GM23338 (cell line): ENCODE measurements at regions not wholly inside any gene's neighbourhood (a gene's known extent, or its start where the extent isn't known, plus 50 kb on each side); places are given as distances from the start of the nearest gene placed in this dataset.

Experiments
- ATAC-seq: fragments of 200-7000 bp; cut with Tn5 transposase; 3 replicates; pipeline ENCODE4 v1.9.1; 2020
- DNase-seq: peaks from one replicate; pipeline ENCODE4 v3.0.0-alpha.2; 2015; ENCODE audit warnings: low spot score
- H2AFZ ChIP-seq: fragments of 200-600 bp; sonication (generic); 2 replicates; pipeline ENCODE4 v1.8.0; 2016; ENCODE audit warnings: antibody characterized with exemption, mild to moderate bottlenecking, moderate library complexity
- H3F3A ChIP-seq: fragments of 200-600 bp; sonication (generic); replicated peaks from 2 replicates; pipeline ENCODE4 v1.8.0; 2017; ENCODE audit warnings: antibody characterized with exemption, mixed run types, low read depth
- H3K27ac ChIP-seq: fragments of 200-600 bp; sonication (generic); 2 replicates; pipeline ENCODE4 v1.6.1; 2016; ENCODE audit warnings: low read depth
- H3K27me3 ChIP-seq: fragments of 200-600 bp; sonication (generic); 2 replicates; pipeline ENCODE4 v1.8.0; 2016; ENCODE audit warnings: mild to moderate bottlenecking, mixed run types, moderate library complexity; ENCODE audit not compliant: insufficient read depth
- H3K36me3 ChIP-seq: fragments of 200-600 bp; sonication (generic); 2 replicates; pipeline ENCODE4 v1.8.0; 2016; ENCODE audit warnings: mild to moderate bottlenecking; ENCODE audit not compliant: insufficient read depth
- H3K4me1 ChIP-seq: fragments of 200-600 bp; sonication (generic); 2 replicates; pipeline ENCODE4 v1.8.0; 2016; ENCODE audit warnings: mild to moderate bottlenecking, moderate library complexity; ENCODE audit not compliant: insufficient read depth
- H3K4me2 ChIP-seq: fragments of 200-600 bp; sonication (generic); 2 replicates; pipeline ENCODE4 v1.7.1; 2017; ENCODE audit warnings: mixed run types
- H3K4me3 ChIP-seq: fragments of 200-600 bp; sonication (generic); 2 replicates; pipeline ENCODE4 v1.6.1; 2016; ENCODE audit warnings: mixed run types
- H3K79me2 ChIP-seq: fragments of 200-600 bp; sonication (generic); replicated peaks from 2 replicates; pipeline ENCODE4 v1.8.0; 2017; ENCODE audit warnings: mild to moderate bottlenecking; ENCODE audit not compliant: insufficient read depth
- H3K9me2 ChIP-seq: fragments of 200-600 bp; sonication (generic); 2 replicates; pipeline ENCODE4 v1.8.0; 2017; ENCODE audit not compliant: insufficient read depth
- H4K20me1 ChIP-seq: fragments of 200-600 bp; sonication (generic); replicated peaks from 2 replicates; pipeline ENCODE4 v1.8.0; 2017; ENCODE audit warnings: mild to moderate bottlenecking; ENCODE audit not compliant: insufficient read depth
- H3K27ac Mint-ChIP-seq: 2 replicates; pipeline ENCODE4 v1.8.0; 2020; ENCODE audit warnings: inconsistent platforms, mild to moderate bottlenecking, moderate library complexity, mixed read lengths
- H3K27me3 Mint-ChIP-seq: 3 replicates; pipeline ENCODE4 v1.8.0; 2022; ENCODE audit warnings: low read depth, mild to moderate bottlenecking, moderate library complexity, mixed read lengths, inconsistent platforms; ENCODE audit not compliant: insufficient read depth, poor library complexity
- H3K36me3 Mint-ChIP-seq: 3 replicates; pipeline ENCODE4 v1.8.0; 2021; ENCODE audit warnings: low read depth, mild to moderate bottlenecking, inconsistent platforms, moderate library complexity, mixed read lengths
- H3K4me1 Mint-ChIP-seq: 3 replicates; pipeline ENCODE4 v1.8.0; 2020; ENCODE audit warnings: mild to moderate bottlenecking, inconsistent platforms, mixed read lengths
- H3K4me3 Mint-ChIP-seq: 3 replicates; pipeline ENCODE4 v1.8.0; 2021; ENCODE audit warnings: moderate library complexity, mild to moderate bottlenecking, inconsistent platforms, mixed read lengths
- H3K9me3 Mint-ChIP-seq: 3 replicates; pipeline ENCODE4 v1.8.0; 2020; ENCODE audit warnings: moderate library complexity, mild to moderate bottlenecking, inconsistent platforms, mixed read lengths
- CREB1 ChIP-seq: fragments of 250-450 bp; sonication (Bioruptor Pico); IDR thresholded peaks from 2 replicates; pipeline ENCODE4 v1.5.0; 2020; ENCODE audit warnings: low read depth, mild to moderate bottlenecking, moderate library complexity
- EZH2 ChIP-seq: fragments of 200-600 bp; sonication (generic); IDR thresholded peaks from one replicate; pipeline ENCODE4 v1.8.0; 2017; ENCODE audit warnings: antibody characterized with exemption, mild to moderate bottlenecking, low read depth; ENCODE audit not compliant: unreplicated experiment
- EZH2phosphoT487 ChIP-seq: fragments of 200-600 bp; sonication (generic); IDR thresholded peaks from one replicate; pipeline ENCODE4 v1.8.1; 2018; ENCODE audit warnings: antibody characterized with exemption; ENCODE audit not compliant: unreplicated experiment
- NANOG ChIP-seq: IDR thresholded peaks from 2 replicates; pipeline ENCODE4 v1.6.1; 2016; ENCODE audit warnings: antibody characterized with exemption, borderline replicate concordance
- STAT1 ChIP-seq: IDR thresholded peaks from one replicate; pipeline ENCODE4 v1.6.1; 2016; ENCODE audit warnings: antibody characterized with exemption; ENCODE audit not compliant: unreplicated experiment
- ZNF114 ChIP-seq: fragments of 250-450 bp; sonication (Bioruptor Pico); IDR thresholded peaks from 2 replicates; pipeline ENCODE4 v1.5.0; 2020; ENCODE audit warnings: mild to moderate bottlenecking, moderate library complexity
- ZNF331 ChIP-seq: fragments of 250-450 bp; sonication (Bioruptor Pico); IDR thresholded peaks from 2 replicates; pipeline ENCODE4 v1.5.0; 2020; ENCODE audit warnings: low read depth, mild to moderate bottlenecking, moderate library complexity
- TF ChIP-seq, protein P1 (sequence below), 2 experiments: fragments of 200-600 bp in 1 of 2; sonication (generic) in 1 of 2; conservative IDR thresholded peaks; 2 replicates each; pipeline versions ENCODE4 v1.5.1 to v1.6.1; 2016 to 2017; ENCODE audit warnings: antibody characterized with exemption in 2 of 2, low read depth in 2 of 2, mild to moderate bottlenecking in 2 of 2, moderate library complexity in 1 of 2
- TF ChIP-seq, protein P2 (sequence below): IDR thresholded peaks from 2 replicates; pipeline ENCODE4 v1.6.1; 2016; ENCODE audit warnings: antibody characterized with exemption
- TF ChIP-seq, protein P3 (sequence below): IDR thresholded peaks from one replicate; pipeline ENCODE4 v1.6.1; 2018; ENCODE audit warnings: antibody characterized with exemption; ENCODE audit not compliant: unreplicated experiment

DNA sequence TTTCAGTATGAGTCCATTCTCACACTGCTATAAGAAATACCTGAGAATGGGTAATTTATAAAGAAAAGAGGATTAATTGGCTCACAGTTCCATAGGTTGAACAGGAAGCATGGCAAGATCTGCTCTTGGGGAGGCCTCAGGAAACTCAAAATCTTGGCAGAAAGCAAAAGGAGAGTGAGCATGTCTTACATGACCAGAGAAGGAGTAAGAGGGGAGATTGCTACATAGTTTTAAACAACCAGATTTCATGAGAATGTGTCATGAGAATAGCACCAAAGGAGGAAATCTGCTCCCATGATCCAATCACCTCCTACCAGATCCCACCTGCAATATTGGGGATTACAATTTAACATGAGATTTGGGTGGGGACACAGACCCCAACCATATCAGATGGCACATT, 672.4 kb downstream of the HTR1B start:
- Histone ChIP-seq H3K36me3 (no peaks in the 10 kb centered on the region), H3K27me3 (no peaks in the 10 kb centered on the region), H3K9me2 (0 out of 2 replicates have a peak, but pooled peaks cover 8% of the 10 kb centered on the region), H3K4me2 (no peak overlapping the region), H3K27ac (no peak overlapping the region), H3K4me3 (no peak overlapping the region), H3K79me2 (no peaks in the 10 kb centered on the region), H3F3A (no peaks in the 10 kb centered on the region), H3K4me1 (no peaks in the 10 kb centered on the region), H2AFZ (no peak overlapping the region), H4K20me1 (no peaks in the 10 kb centered on the region)
- H3K9me3 Mint-ChIP-seq = peaks cover 8% of the 10 kb centered on the region; the same call in 1 of the 3 replicates
- H3K4me3 Mint-ChIP-seq = no peak overlapping the region
- TF ChIP-seq, protein P1, sequence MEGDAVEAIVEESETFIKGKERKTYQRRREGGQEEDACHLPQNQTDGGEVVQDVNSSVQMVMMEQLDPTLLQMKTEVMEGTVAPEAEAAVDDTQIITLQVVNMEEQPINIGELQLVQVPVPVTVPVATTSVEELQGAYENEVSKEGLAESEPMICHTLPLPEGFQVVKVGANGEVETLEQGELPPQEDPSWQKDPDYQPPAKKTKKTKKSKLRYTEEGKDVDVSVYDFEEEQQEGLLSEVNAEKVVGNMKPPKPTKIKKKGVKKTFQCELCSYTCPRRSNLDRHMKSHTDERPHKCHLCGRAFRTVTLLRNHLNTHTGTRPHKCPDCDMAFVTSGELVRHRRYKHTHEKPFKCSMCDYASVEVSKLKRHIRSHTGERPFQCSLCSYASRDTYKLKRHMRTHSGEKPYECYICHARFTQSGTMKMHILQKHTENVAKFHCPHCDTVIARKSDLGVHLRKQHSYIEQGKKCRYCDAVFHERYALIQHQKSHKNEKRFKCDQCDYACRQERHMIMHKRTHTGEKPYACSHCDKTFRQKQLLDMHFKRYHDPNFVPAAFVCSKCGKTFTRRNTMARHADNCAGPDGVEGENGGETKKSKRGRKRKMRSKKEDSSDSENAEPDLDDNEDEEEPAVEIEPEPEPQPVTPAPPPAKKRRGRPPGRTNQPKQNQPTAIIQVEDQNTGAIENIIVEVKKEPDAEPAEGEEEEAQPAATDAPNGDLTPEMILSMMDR (conservative IDR thresholded peaks at IDR 0.05; ENCODE audit: low read depth in 2 of 2) = no peak
- TF ChIP-seq, protein P2, sequence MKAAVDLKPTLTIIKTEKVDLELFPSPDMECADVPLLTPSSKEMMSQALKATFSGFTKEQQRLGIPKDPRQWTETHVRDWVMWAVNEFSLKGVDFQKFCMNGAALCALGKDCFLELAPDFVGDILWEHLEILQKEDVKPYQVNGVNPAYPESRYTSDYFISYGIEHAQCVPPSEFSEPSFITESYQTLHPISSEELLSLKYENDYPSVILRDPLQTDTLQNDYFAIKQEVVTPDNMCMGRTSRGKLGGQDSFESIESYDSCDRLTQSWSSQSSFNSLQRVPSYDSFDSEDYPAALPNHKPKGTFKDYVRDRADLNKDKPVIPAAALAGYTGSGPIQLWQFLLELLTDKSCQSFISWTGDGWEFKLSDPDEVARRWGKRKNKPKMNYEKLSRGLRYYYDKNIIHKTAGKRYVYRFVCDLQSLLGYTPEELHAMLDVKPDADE = no peak
- TF ChIP-seq STAT1 (no peak), EZH2phosphoT487 (no peak), EZH2 (no peak), CREB1 (CRISPR knock-in tag) (no peak), ZNF331 (no peak)
- TF ChIP-seq, protein P3, sequence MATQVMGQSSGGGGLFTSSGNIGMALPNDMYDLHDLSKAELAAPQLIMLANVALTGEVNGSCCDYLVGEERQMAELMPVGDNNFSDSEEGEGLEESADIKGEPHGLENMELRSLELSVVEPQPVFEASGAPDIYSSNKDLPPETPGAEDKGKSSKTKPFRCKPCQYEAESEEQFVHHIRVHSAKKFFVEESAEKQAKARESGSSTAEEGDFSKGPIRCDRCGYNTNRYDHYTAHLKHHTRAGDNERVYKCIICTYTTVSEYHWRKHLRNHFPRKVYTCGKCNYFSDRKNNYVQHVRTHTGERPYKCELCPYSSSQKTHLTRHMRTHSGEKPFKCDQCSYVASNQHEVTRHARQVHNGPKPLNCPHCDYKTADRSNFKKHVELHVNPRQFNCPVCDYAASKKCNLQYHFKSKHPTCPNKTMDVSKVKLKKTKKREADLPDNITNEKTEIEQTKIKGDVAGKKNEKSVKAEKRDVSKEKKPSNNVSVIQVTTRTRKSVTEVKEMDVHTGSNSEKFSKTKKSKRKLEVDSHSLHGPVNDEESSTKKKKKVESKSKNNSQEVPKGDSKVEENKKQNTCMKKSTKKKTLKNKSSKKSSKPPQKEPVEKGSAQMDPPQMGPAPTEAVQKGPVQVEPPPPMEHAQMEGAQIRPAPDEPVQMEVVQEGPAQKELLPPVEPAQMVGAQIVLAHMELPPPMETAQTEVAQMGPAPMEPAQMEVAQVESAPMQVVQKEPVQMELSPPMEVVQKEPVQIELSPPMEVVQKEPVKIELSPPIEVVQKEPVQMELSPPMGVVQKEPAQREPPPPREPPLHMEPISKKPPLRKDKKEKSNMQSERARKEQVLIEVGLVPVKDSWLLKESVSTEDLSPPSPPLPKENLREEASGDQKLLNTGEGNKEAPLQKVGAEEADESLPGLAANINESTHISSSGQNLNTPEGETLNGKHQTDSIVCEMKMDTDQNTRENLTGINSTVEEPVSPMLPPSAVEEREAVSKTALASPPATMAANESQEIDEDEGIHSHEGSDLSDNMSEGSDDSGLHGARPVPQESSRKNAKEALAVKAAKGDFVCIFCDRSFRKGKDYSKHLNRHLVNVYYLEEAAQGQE = no peak
- H3K27me3 Mint-ChIP-seq = no peaks in the 10 kb centered on the region
- no peak for DNase-seq
- H3K27ac Mint-ChIP-seq = no peak overlapping the region
- no peaks in the 10 kb centered on the region for H3K4me1 Mint-ChIP-seq
- no peak for ATAC-seq
- H3K36me3 Mint-ChIP-seq = peaks cover 12% of the 10 kb centered on the region; the same call in 2 of the 3 replicates

DNA sequence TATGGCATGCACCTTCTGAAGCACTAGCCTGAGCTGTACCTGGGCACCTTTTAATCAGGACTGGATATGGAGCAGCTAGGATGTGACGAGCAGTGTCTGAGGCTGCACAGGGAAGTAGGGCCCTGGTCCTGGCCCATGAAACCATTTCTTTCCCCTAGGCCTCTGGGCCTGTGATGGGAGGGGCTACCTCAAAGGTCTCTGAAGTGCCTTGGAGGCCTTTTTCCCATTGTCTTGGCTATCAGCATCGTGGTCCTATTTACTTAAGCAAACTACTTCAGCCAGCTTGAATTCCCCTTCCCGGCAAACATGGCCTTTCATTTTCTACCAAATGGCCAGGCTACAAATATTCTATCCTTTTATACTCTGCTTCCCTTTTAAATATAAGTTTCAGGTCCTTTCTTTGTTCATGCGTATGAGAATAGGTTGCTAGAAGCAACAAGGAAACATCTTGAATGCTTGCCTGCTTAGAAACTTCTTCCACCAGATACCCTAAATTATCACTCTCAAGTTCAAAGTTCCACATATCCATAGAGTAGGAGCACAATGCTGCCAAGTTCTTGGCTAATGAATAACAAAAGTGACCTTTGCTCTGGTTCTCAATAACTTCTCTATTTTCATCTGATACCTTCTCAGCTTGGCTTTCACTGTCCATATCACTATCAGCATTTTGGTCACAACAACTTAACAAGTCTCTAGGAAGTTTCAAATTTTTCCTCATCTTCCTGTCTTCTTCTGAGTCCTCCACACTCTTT, 673.1 kb downstream of the HTR1B start:
- no peaks in the 10 kb centered on the region for H3K27me3 ChIP-seq
- no peaks in the 10 kb centered on the region for H3K27me3 Mint-ChIP-seq
- H3K27ac Mint-ChIP-seq = no peak overlapping the region
- H3K9me2 ChIP-seq = 0 out of 2 replicates have a peak, but pooled peaks cover 8% of the 10 kb centered on the region
- H3K79me2 ChIP-seq = no peaks in the 10 kb centered on the region
- no peak overlapping the region for H2AFZ ChIP-seq
- H3K4me3 ChIP-seq = no peak overlapping the region
- no peak for ATAC-seq
- H3K4me3 Mint-ChIP-seq = no peak overlapping the region
- H4K20me1 ChIP-seq = no peaks in the 10 kb centered on the region
- H3K4me2 ChIP-seq = no peak overlapping the region
- H3K27ac ChIP-seq = no peak overlapping the region
- H3K36me3 Mint-ChIP-seq = peaks cover 12% of the 10 kb centered on the region; the same call in 2 of the 3 replicates
- H3K4me1 ChIP-seq = no peaks in the 10 kb centered on the region
- H3K9me3 Mint-ChIP-seq = peaks cover 8% of the 10 kb centered on the region; the same call in 1 of the 3 replicates
- DNase-seq = no peak
- H3F3A ChIP-seq = no peaks in the 10 kb centered on the region
- H3K36me3 ChIP-seq = no peaks in the 10 kb centered on the region
- H3K4me1 Mint-ChIP-seq = no peaks in the 10 kb centered on the region
- no peak for TF ChIP-seq ZNF114 (CRISPR knock-in tag)
- no peak for TF ChIP-seq NANOG
- TF ChIP-seq, protein P2 = no peak
- no peak for TF ChIP-seq CREB1 (CRISPR knock-in tag)
